ENCODE measurements at regions not wholly inside any gene's neighbourhood (a gene's known extent, or its start where the extent isn't known, plus 50 kb on each side); places are given as distances from the start of the nearest gene placed in this dataset.
"Not testable (repeated sequence)": the region's sequence is repeated elsewhere in the genome, so short reads cannot be mapped to it uniquely, and the experiment has no call there.

GRCh38 chr4:147244786-147245185 lies 236.1 kb upstream of the EDNRA start:
- TF ChIP-seq, protein P1, sequence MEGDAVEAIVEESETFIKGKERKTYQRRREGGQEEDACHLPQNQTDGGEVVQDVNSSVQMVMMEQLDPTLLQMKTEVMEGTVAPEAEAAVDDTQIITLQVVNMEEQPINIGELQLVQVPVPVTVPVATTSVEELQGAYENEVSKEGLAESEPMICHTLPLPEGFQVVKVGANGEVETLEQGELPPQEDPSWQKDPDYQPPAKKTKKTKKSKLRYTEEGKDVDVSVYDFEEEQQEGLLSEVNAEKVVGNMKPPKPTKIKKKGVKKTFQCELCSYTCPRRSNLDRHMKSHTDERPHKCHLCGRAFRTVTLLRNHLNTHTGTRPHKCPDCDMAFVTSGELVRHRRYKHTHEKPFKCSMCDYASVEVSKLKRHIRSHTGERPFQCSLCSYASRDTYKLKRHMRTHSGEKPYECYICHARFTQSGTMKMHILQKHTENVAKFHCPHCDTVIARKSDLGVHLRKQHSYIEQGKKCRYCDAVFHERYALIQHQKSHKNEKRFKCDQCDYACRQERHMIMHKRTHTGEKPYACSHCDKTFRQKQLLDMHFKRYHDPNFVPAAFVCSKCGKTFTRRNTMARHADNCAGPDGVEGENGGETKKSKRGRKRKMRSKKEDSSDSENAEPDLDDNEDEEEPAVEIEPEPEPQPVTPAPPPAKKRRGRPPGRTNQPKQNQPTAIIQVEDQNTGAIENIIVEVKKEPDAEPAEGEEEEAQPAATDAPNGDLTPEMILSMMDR (conservative IDR thresholded peaks at IDR 0.05; ENCODE audit: low read depth, low read length) = no peak
- DNase-seq (ENCODE audit: low read depth) = no peak
- no peak overlapping the region for H3K4me3 ChIP-seq (ENCODE audit: low read depth, low read length)

DNA sequence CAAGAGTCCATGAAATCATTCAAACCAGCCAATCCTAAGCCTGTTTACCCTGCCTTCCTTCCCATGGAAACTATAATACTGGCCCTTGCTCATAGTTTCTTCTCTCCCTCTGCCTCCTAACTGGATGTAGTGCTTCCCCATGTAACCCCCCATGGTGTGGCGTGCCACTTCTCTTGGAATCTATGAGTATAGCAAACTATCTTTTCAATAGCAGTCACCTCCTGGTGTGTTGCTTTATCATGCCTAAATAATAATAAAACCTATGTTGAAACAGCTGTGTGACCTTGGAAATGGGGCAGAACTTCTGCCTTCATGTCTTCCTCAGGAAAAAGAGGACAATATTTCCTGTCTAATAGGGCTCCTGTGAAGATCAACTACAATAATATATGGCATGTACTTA lies 234.8 kb upstream of the EDNRA start:
- H3K4me3 ChIP-seq (ENCODE audit: low read depth, low read length) = no peak overlapping the region
- TF ChIP-seq, protein P1 (conservative IDR thresholded peaks at IDR 0.05; ENCODE audit: low read depth, low read length) = no peak
- DNase-seq (ENCODE audit: low read depth) = no peak

GRCh38 chr4:147246528-147246927 lies 234.4 kb upstream of the EDNRA start:
- DNase-seq (ENCODE audit: low read depth); H3K4me3 ChIP-seq (ENCODE audit: low read depth, low read length): not testable (repeated sequence)

DNA sequence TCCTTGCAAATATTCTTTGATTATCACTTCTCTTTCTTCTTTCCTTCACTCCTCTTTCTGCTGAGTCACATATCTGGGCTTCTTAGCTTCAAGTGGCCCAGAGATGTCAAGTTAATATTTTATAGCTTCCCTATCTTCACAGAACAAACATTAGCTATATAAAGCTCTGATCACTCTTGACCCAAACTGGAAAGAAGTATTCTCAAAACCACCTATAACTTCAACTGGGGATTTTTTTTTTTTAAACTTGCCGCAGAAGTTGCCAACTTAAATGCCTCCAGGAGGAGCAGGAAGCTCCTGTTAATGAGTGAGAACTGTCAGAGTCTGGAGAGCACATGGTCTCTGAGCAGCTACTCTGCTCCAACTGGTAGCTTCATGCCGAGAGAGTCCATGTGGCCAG lies 233.3 kb upstream of the EDNRA start:
- TF ChIP-seq, protein P1 (conservative IDR thresholded peaks at IDR 0.05; ENCODE audit: low read depth, low read length) = no peak
- peak; percentile 11 for DNase-seq (ENCODE audit: low read depth)
- H3K4me3 ChIP-seq (ENCODE audit: low read depth, low read length) = no peak overlapping the region

- DNase-seq (ENCODE audit: low read depth) = no peak
- H3K4me3 ChIP-seq (ENCODE audit: low read depth, low read length) = no peak overlapping the region
- TF ChIP-seq, protein P1 (conservative IDR thresholded peaks at IDR 0.05; ENCODE audit: low read depth, low read length) = no peak
These were observed 230.8 kb upstream of the EDNRA start for GRCh38 chr4:147250062-147250461.

GRCh38 chr4:147255268-147255667 lies 225.6 kb upstream of the EDNRA start:
- not testable (repeated sequence) for DNase-seq (ENCODE audit: low read depth); H3K4me3 ChIP-seq (ENCODE audit: low read depth, low read length)

DNA sequence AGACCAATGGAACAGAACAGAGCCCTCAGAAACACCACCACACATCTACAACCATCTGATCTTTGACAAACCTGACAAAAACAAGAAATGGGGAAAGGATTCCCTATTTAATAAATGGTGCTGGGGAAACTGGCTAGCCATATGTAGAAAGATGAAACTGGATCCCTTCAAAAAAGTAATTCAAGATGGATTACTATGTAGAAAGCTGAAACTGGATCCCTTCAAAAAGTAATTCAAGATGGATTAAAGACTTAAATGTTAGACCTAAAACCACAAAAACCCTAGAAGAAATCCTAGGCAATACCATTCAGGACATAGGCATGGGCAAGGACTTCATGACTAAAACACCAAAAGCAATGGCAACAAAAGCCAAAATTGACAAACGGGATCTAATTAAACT lies 221.6 kb upstream of the EDNRA start:
- not testable (repeated sequence) for DNase-seq (ENCODE audit: low read depth); H3K4me3 ChIP-seq (ENCODE audit: low read depth, low read length)

DNA sequence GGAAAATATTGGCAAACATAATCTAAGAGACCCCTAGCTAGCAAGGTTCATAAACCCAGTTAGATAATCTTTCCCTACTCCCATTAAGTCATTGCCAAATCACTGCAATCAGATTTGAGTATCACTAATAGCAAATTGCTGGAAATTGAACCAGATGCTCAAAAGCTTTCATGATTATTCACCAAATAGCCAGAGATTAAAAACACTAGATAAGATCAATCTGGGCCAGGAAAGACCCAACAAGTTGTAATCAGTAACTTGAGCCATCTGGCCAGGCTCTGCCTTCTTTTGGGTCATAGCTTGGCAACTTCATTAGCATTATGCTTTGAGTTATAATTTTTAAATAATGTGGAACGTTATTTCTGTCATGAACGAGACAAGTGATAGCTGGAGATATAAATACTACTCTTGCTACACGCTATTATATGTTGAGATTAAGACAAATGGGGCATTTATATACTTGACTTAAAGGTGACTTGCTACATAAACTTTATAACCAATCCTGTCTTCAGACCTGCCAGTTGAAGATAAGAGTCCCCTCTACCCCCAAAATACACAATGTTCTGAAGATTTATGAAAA lies 196.6 kb upstream of the EDNRA start:
- TF ChIP-seq, protein P1 (conservative IDR thresholded peaks at IDR 0.05; ENCODE audit: low read depth, low read length) = no peak
- DNase-seq (ENCODE audit: low read depth) = no peak
- H3K4me3 ChIP-seq (ENCODE audit: low read depth, low read length) = no peak overlapping the region

DNA sequence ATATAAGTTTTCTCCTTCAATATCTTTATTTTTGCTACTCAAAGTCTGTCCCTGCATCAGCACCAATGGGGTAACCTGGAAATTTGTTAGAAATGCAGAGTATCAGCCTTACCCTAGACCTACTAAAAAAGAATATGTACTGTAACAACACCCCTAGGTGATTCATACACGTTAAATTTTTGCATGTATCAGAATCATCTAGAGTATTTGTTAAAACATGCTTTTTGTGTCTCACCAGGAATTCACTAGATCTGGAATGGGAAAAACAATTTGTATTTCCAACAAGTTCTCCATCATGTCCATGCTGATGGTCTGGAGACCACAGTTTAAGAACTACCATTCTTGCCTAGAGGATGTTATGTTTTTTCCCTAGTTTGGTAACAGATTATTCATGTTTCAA lies 196.0 kb upstream of the EDNRA start:
- TF ChIP-seq, protein P1 (conservative IDR thresholded peaks at IDR 0.05; ENCODE audit: low read depth, low read length) = no peak
- DNase-seq (ENCODE audit: low read depth) = no peak

More for the DNA sequence above, 196.0 kb upstream of the EDNRA start:
- H3K4me3 ChIP-seq (ENCODE audit: low read depth, low read length) = no peak overlapping the region
